ENCODE measurements at regions not wholly inside any gene's neighbourhood (a gene's known extent, or its start where the extent isn't known, plus 50 kb on each side); places are given as distances from the start of the nearest gene placed in this dataset.

DNA sequence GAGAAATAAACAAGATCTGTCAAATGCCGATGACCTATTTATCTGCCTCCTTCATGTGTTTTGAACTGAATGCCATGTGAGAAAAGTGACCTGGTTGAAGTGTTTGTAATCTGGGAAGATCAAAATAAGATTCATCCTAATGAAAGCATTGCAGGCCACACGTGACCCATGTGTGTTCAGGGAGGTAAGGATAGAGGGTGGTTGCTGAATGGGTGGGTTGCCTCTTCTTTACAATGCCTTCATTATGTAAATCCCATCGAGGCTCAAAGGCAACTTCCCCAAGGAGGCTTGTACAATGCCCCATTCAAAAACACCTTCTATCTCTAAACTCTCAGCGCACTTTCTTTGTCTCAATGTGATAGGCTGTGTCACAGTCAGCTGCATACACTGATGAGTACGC lies 273.1 kb downstream of the LRATD1 start:
- Histone ChIP-seq H3K27me3 (ENCODE audit: control insufficient read depth, insufficient read depth, low read length) (no peaks in the 10 kb centered on the region), H3K4me1 (ENCODE audit: control insufficient read depth, insufficient read depth, low read length) (no peaks in the 10 kb centered on the region), H3K27ac (ENCODE audit: low read length) (no peak overlapping the region), H3K9me3 (ENCODE audit: control insufficient read depth, insufficient read depth, low read depth, low read length) (no peaks in the 10 kb centered on the region), H3K4me3 (ENCODE audit: low read depth in 2 of 2, low read length in 2 of 2) (no peak overlapping the region), H3K36me3 (ENCODE audit: control insufficient read depth, insufficient read depth, low read length) (no peaks in the 10 kb centered on the region)
- intact Hi-C loops (cut with micrococcal nuclease; ENCODE audit: unreplicated experiment) = no loop called here
- ChIA-PET CTCF (no interaction called here), POLR2A (no interaction called here)
- no TSS peak for BruUV-seq (replicated peaks)
- TF ChIP-seq POLR2AphosphoS5 (IDR thresholded peaks at IDR 0.05; ENCODE audit: low read depth, low read length) = no peak
- TF ChIP-seq, protein P1, sequence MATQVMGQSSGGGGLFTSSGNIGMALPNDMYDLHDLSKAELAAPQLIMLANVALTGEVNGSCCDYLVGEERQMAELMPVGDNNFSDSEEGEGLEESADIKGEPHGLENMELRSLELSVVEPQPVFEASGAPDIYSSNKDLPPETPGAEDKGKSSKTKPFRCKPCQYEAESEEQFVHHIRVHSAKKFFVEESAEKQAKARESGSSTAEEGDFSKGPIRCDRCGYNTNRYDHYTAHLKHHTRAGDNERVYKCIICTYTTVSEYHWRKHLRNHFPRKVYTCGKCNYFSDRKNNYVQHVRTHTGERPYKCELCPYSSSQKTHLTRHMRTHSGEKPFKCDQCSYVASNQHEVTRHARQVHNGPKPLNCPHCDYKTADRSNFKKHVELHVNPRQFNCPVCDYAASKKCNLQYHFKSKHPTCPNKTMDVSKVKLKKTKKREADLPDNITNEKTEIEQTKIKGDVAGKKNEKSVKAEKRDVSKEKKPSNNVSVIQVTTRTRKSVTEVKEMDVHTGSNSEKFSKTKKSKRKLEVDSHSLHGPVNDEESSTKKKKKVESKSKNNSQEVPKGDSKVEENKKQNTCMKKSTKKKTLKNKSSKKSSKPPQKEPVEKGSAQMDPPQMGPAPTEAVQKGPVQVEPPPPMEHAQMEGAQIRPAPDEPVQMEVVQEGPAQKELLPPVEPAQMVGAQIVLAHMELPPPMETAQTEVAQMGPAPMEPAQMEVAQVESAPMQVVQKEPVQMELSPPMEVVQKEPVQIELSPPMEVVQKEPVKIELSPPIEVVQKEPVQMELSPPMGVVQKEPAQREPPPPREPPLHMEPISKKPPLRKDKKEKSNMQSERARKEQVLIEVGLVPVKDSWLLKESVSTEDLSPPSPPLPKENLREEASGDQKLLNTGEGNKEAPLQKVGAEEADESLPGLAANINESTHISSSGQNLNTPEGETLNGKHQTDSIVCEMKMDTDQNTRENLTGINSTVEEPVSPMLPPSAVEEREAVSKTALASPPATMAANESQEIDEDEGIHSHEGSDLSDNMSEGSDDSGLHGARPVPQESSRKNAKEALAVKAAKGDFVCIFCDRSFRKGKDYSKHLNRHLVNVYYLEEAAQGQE (IDR thresholded peaks at IDR 0.05; ENCODE audit: insufficient read depth in 1 of 2, low read depth in 2 of 2, low read length in 1 of 2) = no peak
- no peak for TF ChIP-seq SIN3A (IDR thresholded peaks at IDR 0.05; ENCODE audit: borderline replicate concordance, insufficient read depth, low read depth, low read length)
- no peak for TF ChIP-seq TCF7L2 (IDR thresholded peaks at IDR 0.05; ENCODE audit: low read depth, low read length)
- TF ChIP-seq, protein P2, sequence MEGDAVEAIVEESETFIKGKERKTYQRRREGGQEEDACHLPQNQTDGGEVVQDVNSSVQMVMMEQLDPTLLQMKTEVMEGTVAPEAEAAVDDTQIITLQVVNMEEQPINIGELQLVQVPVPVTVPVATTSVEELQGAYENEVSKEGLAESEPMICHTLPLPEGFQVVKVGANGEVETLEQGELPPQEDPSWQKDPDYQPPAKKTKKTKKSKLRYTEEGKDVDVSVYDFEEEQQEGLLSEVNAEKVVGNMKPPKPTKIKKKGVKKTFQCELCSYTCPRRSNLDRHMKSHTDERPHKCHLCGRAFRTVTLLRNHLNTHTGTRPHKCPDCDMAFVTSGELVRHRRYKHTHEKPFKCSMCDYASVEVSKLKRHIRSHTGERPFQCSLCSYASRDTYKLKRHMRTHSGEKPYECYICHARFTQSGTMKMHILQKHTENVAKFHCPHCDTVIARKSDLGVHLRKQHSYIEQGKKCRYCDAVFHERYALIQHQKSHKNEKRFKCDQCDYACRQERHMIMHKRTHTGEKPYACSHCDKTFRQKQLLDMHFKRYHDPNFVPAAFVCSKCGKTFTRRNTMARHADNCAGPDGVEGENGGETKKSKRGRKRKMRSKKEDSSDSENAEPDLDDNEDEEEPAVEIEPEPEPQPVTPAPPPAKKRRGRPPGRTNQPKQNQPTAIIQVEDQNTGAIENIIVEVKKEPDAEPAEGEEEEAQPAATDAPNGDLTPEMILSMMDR (IDR thresholded peaks at IDR 0.05) = no peak
- ATAC-seq = no peak
- no peak for DNase-seq (ENCODE audit: low read depth, low spot score)
- in situ Hi-C loops (cut with HindIII; ENCODE audit: low pct_unique_long_range_greater_than_20kb, low sequenced_read_pairs) = no loop called here

DNA sequence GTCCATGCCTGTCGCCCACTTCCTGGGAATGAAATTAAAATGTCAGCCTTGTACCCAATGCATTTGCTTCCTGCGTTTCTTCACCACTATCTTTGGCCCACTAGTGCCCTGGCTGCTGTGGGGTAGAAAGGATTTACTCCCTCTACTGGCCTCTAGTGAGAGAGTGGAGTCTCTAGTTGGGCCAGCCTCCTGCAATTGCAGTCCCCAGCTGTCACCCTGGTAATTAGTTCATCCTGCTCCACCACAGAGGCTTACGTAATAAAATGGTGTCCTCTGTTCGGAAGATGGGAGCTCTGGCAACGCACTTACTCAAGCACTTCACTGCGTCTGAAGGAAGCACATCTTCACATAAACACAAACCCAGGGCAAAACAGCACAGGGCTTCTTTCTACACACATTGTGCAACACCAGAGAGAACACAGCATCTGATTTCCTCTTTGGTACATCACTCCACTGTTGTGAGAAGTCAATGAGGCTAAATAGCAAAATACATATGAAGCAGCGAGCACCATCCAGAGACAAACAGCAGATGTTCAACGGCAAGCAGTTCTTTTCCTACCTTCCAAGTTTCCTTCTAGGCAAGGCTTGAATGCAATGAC lies 274.6 kb downstream of the LRATD1 start:
- no peak overlapping the region for H3K4me3 ChIP-seq (ENCODE audit: low read depth in 2 of 2, low read length in 2 of 2)
- H3K27me3 ChIP-seq (ENCODE audit: control insufficient read depth, insufficient read depth, low read length) = no peaks in the 10 kb centered on the region
- no peaks in the 10 kb centered on the region for H3K4me1 ChIP-seq (ENCODE audit: control insufficient read depth, insufficient read depth, low read length)
- TF ChIP-seq, protein P1 (IDR thresholded peaks at IDR 0.05; ENCODE audit: insufficient read depth in 1 of 2, low read depth in 2 of 2, low read length in 1 of 2) = no peak
- TF ChIP-seq, protein P2 (IDR thresholded peaks at IDR 0.05) = peak; percentile 39
- TF ChIP-seq TCF7L2 (IDR thresholded peaks at IDR 0.05; ENCODE audit: low read depth, low read length) = no peak
- no peak for TF ChIP-seq SIN3A (IDR thresholded peaks at IDR 0.05; ENCODE audit: borderline replicate concordance, insufficient read depth, low read depth, low read length)
- TF ChIP-seq POLR2AphosphoS5 (IDR thresholded peaks at IDR 0.05; ENCODE audit: low read depth, low read length) = no peak
- ChIA-PET CTCF (no interaction called here), POLR2A (no interaction called here)
- H3K27ac ChIP-seq (ENCODE audit: low read length) = no peak overlapping the region
- no peaks in the 10 kb centered on the region for H3K36me3 ChIP-seq (ENCODE audit: control insufficient read depth, insufficient read depth, low read length)
- H3K9me3 ChIP-seq (ENCODE audit: control insufficient read depth, insufficient read depth, low read depth, low read length) = no peaks in the 10 kb centered on the region
- DNase-seq (ENCODE audit: low read depth, low spot score) (no peak), ATAC-seq (no peak)
- no TSS peak for BruUV-seq (replicated peaks)
- in situ Hi-C loops (cut with HindIII; ENCODE audit: low pct_unique_long_range_greater_than_20kb, low sequenced_read_pairs) = no loop called here
- intact Hi-C loops (cut with micrococcal nuclease; ENCODE audit: unreplicated experiment) = no loop called here

Data from Panc1 (cell line).